ENCODE measurements at regions not wholly inside any gene's neighbourhood (a gene's known extent, or its start where the extent isn't known, plus 50 kb on each side); places are given as distances from the start of the nearest gene placed in this dataset.

DNA sequence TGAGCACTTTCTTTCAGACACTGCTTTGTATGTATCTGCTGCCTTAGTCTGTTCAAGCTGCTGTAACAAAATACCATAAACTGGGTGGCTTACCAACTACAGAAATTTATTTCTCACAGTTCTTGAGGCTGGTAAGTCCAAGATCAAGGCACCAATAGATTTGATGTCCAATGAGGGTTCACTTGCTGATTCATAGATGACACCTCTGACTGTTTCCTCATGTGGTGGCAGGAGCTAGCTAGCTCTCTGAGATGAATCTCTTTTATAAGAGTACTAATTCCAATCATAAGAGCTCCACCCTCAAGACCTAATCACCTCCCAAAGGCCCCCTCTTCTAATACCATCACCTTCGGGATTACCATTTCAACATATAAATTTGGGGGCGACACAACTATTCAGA, 76.6 kb upstream of the ADO start:
- no peak for TF ChIP-seq CTCF (IDR thresholded peaks at IDR 0.05)
- no peak for TF ChIP-seq EZH2 (IDR thresholded peaks at IDR 0.05; ENCODE audit: borderline replicate concordance, insufficient read depth, low read depth, low read length, poor library complexity, severe bottlenecking)
